OCI-M2 (cell line): ENCODE measurements at regions not wholly inside any gene's neighbourhood (a gene's known extent, or its start where the extent isn't known, plus 50 kb on each side); places are given as distances from the start of the nearest gene placed in this dataset.

Experiments
- DNase-seq: peaks from one replicate; lab custom pipeline; 2025; ENCODE audit not compliant: unreplicated experiment; lab: John Stamatoyannopoulos, UW

- DNase-seq, result no peak
Observed at GRCh38 chr2:215609089-215610032, 173.5 kb upstream of the FN1 start.

- no peak for DNase-seq
Observed at GRCh38 chr2:215607766-215608165, 171.9 kb upstream of the FN1 start.

GRCh38 chr2:215606219-215606618 lies 170.4 kb upstream of the FN1 start:
- DNase-seq, result no peak

GRCh38 chr2:215605214-215605613 lies 169.3 kb upstream of the FN1 start:
- no peak for DNase-seq

- DNase-seq, result no peak
Observed at GRCh38 chr2:215604606-215605005, 168.7 kb upstream of the FN1 start.

GRCh38 chr2:215603440-215603839 lies 167.6 kb upstream of the FN1 start:
- no peak for DNase-seq

- no peak for DNase-seq
Observed at GRCh38 chr2:215602997-215603396, 167.1 kb upstream of the FN1 start.

- DNase-seq, result no peak
Observed at GRCh38 chr2:215601990-215602721, 166.3 kb upstream of the FN1 start.

- no peak for DNase-seq
Observed at GRCh38 chr2:215601526-215601925, 165.7 kb upstream of the FN1 start.

GRCh38 chr2:215598376-215598975 lies 162.6 kb upstream of the FN1 start:
- no peak for DNase-seq

- no peak for DNase-seq
Observed at GRCh38 chr2:215597577-215597976, 161.7 kb upstream of the FN1 start.

GRCh38 chr2:215594766-215595165 lies 158.9 kb upstream of the FN1 start:
- DNase-seq, result no peak

- DNase-seq, result no peak
Observed at GRCh38 chr2:215590010-215590745, 154.3 kb upstream of the FN1 start.

- no peak for DNase-seq
Observed at GRCh38 chr2:215583881-215584280, 148.0 kb upstream of the FN1 start.

GRCh38 chr2:215579809-215580208 lies 143.9 kb upstream of the FN1 start:
- DNase-seq, result no peak

GRCh38 chr2:215577356-215577755 lies 141.5 kb upstream of the FN1 start:
- no peak for DNase-seq

GRCh38 chr2:215576572-215576971 lies 140.7 kb upstream of the FN1 start:
- no peak for DNase-seq

GRCh38 chr2:215573496-215573895 lies 137.6 kb upstream of the FN1 start:
- DNase-seq, result no peak

GRCh38 chr2:215572341-215572848 lies 136.5 kb upstream of the FN1 start:
- no peak for DNase-seq

- DNase-seq, result peak; percentile 20
Observed at GRCh38 chr2:215571689-215572088, 135.8 kb upstream of the FN1 start.

GRCh38 chr2:215567504-215567903 lies 131.6 kb upstream of the FN1 start:
- no peak for DNase-seq
